B cell (primary cell): ENCODE measurements at regions not wholly inside any gene's neighbourhood (a gene's known extent, or its start where the extent isn't known, plus 50 kb on each side); places are given as distances from the start of the nearest gene placed in this dataset.

ENCODE experiments used
- ATAC-seq: fragments of 200-7000 bp; cut with Tn5 transposase; one replicate; pipeline ENCODE4 v1.10.0; 2021; ENCODE audit warnings: low read depth, mild to moderate bottlenecking, moderate number of reproducible peaks, moderate library complexity
- CTCF ChIA-PET: fragments of 350-600 bp; sonication (Branson Sonifier 250); formaldehyde crosslinking; loops from one replicate; lab custom pipeline; 2021; ENCODE audit warnings: antibody characterized with exemption, inconsistent platforms; lab: Charles Lee
- POLR2A ChIA-PET: fragments of 350-600 bp; sonication (Branson Sonifier 250); formaldehyde crosslinking; loops from one replicate; lab custom pipeline; 2021; ENCODE audit warnings: antibody characterized with exemption; lab: Charles Lee
- DNase-seq: peaks from one replicate; pipeline ENCODE4 v3.0.0; 2013
- H2AFZ ChIP-seq: 2 replicates; pipeline ENCODE4 v1.6.1; 2012; ENCODE audit warnings: mild to moderate bottlenecking, low read depth, low read length; ENCODE audit not compliant: insufficient read depth, poor library complexity, severe bottlenecking
- H3K27ac ChIP-seq, 2 donors: 1 replicate in 1 of 2; 2 replicates in 1 of 2; pipeline ENCODE4 v1.5.1; 2012 to 2013; ENCODE audit warnings: low read length in 2 of 2, mild to moderate bottlenecking in 2 of 2, moderate library complexity in 1 of 2
- H3K27me3 ChIP-seq, 4 experiments: fragments of 200-600 bp in 1 of 4; sonication (generic) in 1 of 4; replicated peaks in 1 of 4; 1 replicate in 2 of 4; 2 replicates in 2 of 4; pipeline versions ENCODE4 v1.6.1 to v1.7.0; 2013 to 2016; ENCODE audit warnings: low read length in 3 of 4, mild to moderate bottlenecking in 2 of 4, mixed read lengths in 1 of 4, moderate library complexity in 1 of 4; ENCODE audit not compliant: insufficient read depth in 4 of 4, control insufficient read depth in 3 of 4; ENCODE audit errors: control extremely low read depth in 1 of 4
- H3K36me3 ChIP-seq, 2 experiments: replicated peaks in 1 of 2; 1 replicate in 1 of 2; 2 replicates in 1 of 2; pipeline versions ENCODE4 v1.6.1 to v1.7.1; 2013; ENCODE audit warnings: low read length in 1 of 2; ENCODE audit not compliant: insufficient read depth in 2 of 2, control insufficient read depth in 1 of 2; ENCODE audit errors: control extremely low read depth in 1 of 2, extremely low read depth in 1 of 2
- H3K4me1 ChIP-seq, 2 donors: fragments of 200-600 bp in 1 of 2; sonication (generic) in 1 of 2; 1 replicate in 1 of 2; 2 replicates in 1 of 2; pipeline versions ENCODE4 v1.5.1 to v1.6.1; 2013 to 2017; ENCODE audit warnings: low read length in 2 of 2; ENCODE audit not compliant: control insufficient read depth in 2 of 2, insufficient read depth in 2 of 2
- H3K4me2 ChIP-seq: replicated peaks from 2 replicates; pipeline ENCODE3; 2012; ENCODE audit warnings: mild to moderate bottlenecking, low read depth, low read length; ENCODE audit not compliant: poor library complexity, severe bottlenecking
- H3K4me3 ChIP-seq, 5 experiments: fragments of 200-600 bp in 1 of 5; sonication (generic) in 1 of 5; 1 replicate in 3 of 5; 2 replicates in 2 of 5; pipeline versions ENCODE4 v1.5.1 to v1.7.0; 2011 to 2016; ENCODE audit warnings: low read length in 4 of 5, mild to moderate bottlenecking in 4 of 5, low read depth in 2 of 5, control low read depth in 1 of 5, moderate library complexity in 1 of 5; ENCODE audit not compliant: insufficient read depth in 1 of 5; ENCODE audit errors: control extremely low read depth in 1 of 5, extremely low read depth in 1 of 5
- H3K79me2 ChIP-seq: fragments of 200-600 bp; sonication (generic); one replicate; pipeline ENCODE4 v1.6.0; 2016; ENCODE audit warnings: low read length; ENCODE audit not compliant: control insufficient read depth, insufficient read depth
- H3K9ac ChIP-seq: fragments of 200-600 bp; sonication (generic); 2 replicates; pipeline ENCODE4 v1.6.1; 2017; ENCODE audit warnings: mild to moderate bottlenecking, low read length, moderate library complexity
- H3K9me3 ChIP-seq, 3 donors: one replicate each; pipeline versions ENCODE4 v1.6.1 to v1.7.1; 2013; ENCODE audit warnings: low read length in 2 of 3; ENCODE audit not compliant: control insufficient read depth in 2 of 3, insufficient read depth in 1 of 3; ENCODE audit errors: control extremely low read depth in 1 of 3
- H4K20me1 ChIP-seq: 2 replicates; pipeline ENCODE4 v1.6.0; 2012; ENCODE audit warnings: mild to moderate bottlenecking, low read length; ENCODE audit not compliant: insufficient read depth, control insufficient read depth, poor library complexity, severe bottlenecking
- H3K27ac Mint-ChIP-seq: one replicate; pipeline ENCODE4 v1.8.0; 2021; ENCODE audit warnings: mixed read lengths
- H3K27me3 Mint-ChIP-seq: one replicate; pipeline ENCODE4 v1.8.0; 2021; ENCODE audit warnings: mixed read lengths
- H3K4me1 Mint-ChIP-seq: one replicate; pipeline ENCODE4 v1.8.0; 2021; ENCODE audit warnings: mixed read lengths
- H3K4me3 Mint-ChIP-seq: one replicate; pipeline ENCODE4 v1.8.0; 2021; ENCODE audit warnings: mixed read lengths
- H3K9me3 Mint-ChIP-seq: one replicate; pipeline ENCODE4 v1.8.0; 2022; ENCODE audit warnings: mixed read lengths; ENCODE audit not compliant: insufficient read depth
- CTCF ChIP-seq: fragments of 200-600 bp; IDR thresholded peaks from one replicate; pipeline ENCODE4 v1.8.0; 2022; ENCODE audit warnings: antibody characterized with exemption, mild to moderate bottlenecking
- EZH2 ChIP-seq: IDR thresholded peaks from 2 replicates; pipeline ENCODE4 v1.6.1; 2012; ENCODE audit warnings: borderline replicate concordance, low read depth, mild to moderate bottlenecking, moderate library complexity, low read length; ENCODE audit not compliant: insufficient read depth, poor library complexity, severe bottlenecking
- WGBS: methylation state at CpG from one replicate; pipeline ENCODE4 v1.1.5; 2013; ENCODE audit warnings: missing lambda C conversion rate; ENCODE audit not compliant: insufficient coverage; 5-methylcytosine and 5-hydroxymethylcytosine counted together
- intact Hi-C: fragments of 100-400 bp; cut with micrococcal nuclease; formaldehyde crosslinking; loops from one replicate; pipeline ENCODE4 v1.10.0; 2022

- Histone ChIP-seq H3K9ac (no peak overlapping the region), H3K36me3 (no peaks in the 10 kb centered on the region), H3K4me2 (no peak overlapping the region), H3K27me3 (no peaks in the 10 kb centered on the region), H3K27ac (no peak overlapping the region), H3K79me2 (no peaks in the 10 kb centered on the region), H3K9me3 (peaks cover 0 to 18% (median 1%) of the 10 kb centered on the region in 3 donors), H3K4me3 (no peak overlapping the region), H2AFZ (no peak overlapping the region), H4K20me1 (no peaks in the 10 kb centered on the region), H3K4me1 (no peaks in the 10 kb centered on the region)
- no peak overlapping the region for H3K4me3 Mint-ChIP-seq
- H3K27ac Mint-ChIP-seq, result no peak overlapping the region
- WGBS, result 95% methylated on average over 4 of the region's 9 CpGs
- DNase-seq (no peak), ATAC-seq (no peak)
- no peaks in the 10 kb centered on the region for H3K4me1 Mint-ChIP-seq
- peaks cover 2% of the 10 kb centered on the region for H3K27me3 Mint-ChIP-seq
- CTCF ChIA-PET, result no interaction called here
- intact Hi-C loops, result no loop called here
- TF ChIP-seq CTCF, result no peak
- no peak for TF ChIP-seq EZH2
- peaks cover 3% of the 10 kb centered on the region for H3K9me3 Mint-ChIP-seq
- POLR2A ChIA-PET, result no interaction called here
Observed at GRCh38 chr16:5622234-5622884, 524.8 kb upstream of the EEF2KMT start.

- H3K9me3 Mint-ChIP-seq, result peaks cover 3% of the 10 kb centered on the region
- no peak for ATAC-seq
- POLR2A ChIA-PET, result no interaction called here
Observed at GRCh38 chr16:5621826-5622225, 524.2 kb upstream of the EEF2KMT start.

More at GRCh38 chr16:5621826-5622225, 524.2 kb upstream of the EEF2KMT start:
- Histone ChIP-seq H3K9ac (no peak overlapping the region), H3K27me3 (peaks cover 0 to 5% (median 0%) of the 10 kb centered on the region in 4 experiments), H3K79me2 (no peaks in the 10 kb centered on the region), H3K4me3 (no peak overlapping the region), H4K20me1 (no peaks in the 10 kb centered on the region), H3K27ac (no peak overlapping the region), H2AFZ (no peak overlapping the region), H3K9me3 (peaks cover 0 to 18% (median 0%) of the 10 kb centered on the region in 3 donors), H3K4me1 (no peaks in the 10 kb centered on the region), H3K4me2 (no peak overlapping the region), H3K36me3 (no peaks in the 10 kb centered on the region)
- Mint-ChIP-seq H3K27ac (no peak overlapping the region), H3K4me3 (no peak overlapping the region), H3K4me1 (no peaks in the 10 kb centered on the region), H3K27me3 (peaks cover 8% of the 10 kb centered on the region)
- TF ChIP-seq CTCF, result no peak
- TF ChIP-seq EZH2, result no peak
- WGBS, result 33% methylated on average over 2 of the region's 4 CpGs
- no peak for DNase-seq
- CTCF ChIA-PET, result no interaction called here
- intact Hi-C loops, result no loop called here
